Stimulated activated CD4-positive, alpha-beta T cell treated with anti-CD3 and anti-CD28 coated beads, Interleukin-4, amount 100 ng/mL, for 48 hours (primary cell): ENCODE measurements at regions not wholly inside any gene's neighbourhood (a gene's known extent, or its start where the extent isn't known, plus 50 kb on each side); places are given as distances from the start of the nearest gene placed in this dataset.

Experiments used
- DNase-seq, 2 donors: peaks; one replicate each; pipeline ENCODE4 v3.0.0-alpha.2; 2020; ENCODE audit warnings: low read depth in 2 of 2

DNA sequence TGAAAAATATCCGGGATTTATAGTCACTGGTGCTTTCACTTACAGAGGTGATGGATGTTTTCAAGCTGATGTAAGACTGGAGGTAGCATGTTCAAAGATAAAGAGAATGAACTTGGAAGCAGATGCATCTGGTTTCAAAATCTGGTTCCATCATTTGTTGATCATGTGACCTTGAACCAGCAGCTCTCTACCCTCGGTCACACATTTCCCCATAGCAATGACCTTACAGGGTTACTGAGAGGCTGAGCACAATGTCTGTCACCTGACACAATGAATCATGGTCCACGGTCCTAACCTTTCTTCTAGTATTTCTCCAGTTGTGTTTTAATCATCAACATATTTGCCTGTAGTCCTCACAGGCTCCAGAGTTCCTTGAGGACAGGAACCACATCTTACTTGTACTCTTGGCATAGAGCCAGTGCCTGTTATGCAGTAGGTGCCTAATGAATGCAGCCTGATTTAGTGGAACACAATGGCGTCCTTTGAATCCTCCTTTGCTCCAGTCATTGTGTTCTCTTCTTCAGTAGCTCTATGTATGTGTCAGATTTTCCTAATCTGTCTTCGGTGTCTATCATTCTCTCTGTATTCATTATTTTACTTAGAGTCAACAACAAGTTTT lies 667.3 kb downstream of the PTPRU start:
- no peak for DNase-seq

GRCh38 chr1:29901624-29902325 lies 665.5 kb downstream of the PTPRU start:
- no peak for DNase-seq

DNA sequence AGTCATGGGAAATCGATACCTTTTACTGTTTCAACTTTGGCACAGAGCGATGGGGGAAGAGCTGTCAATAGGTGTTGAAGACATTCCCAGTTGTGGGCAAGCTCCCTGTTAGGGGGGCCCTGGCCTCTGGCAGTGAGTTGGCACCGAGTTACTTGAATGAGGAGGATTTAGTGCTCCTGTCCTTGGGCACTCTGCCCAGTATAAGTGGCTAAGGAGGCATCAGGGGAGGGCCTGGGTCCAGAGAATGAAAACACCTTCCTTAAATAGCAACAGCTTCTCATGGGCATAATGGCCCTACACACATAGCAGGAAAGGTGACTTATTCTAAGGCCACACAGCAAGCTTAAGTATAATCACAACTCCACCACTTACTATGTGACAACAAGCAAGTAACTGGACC lies 664.4 kb downstream of the PTPRU start:
- DNase-seq: no peak

DNA sequence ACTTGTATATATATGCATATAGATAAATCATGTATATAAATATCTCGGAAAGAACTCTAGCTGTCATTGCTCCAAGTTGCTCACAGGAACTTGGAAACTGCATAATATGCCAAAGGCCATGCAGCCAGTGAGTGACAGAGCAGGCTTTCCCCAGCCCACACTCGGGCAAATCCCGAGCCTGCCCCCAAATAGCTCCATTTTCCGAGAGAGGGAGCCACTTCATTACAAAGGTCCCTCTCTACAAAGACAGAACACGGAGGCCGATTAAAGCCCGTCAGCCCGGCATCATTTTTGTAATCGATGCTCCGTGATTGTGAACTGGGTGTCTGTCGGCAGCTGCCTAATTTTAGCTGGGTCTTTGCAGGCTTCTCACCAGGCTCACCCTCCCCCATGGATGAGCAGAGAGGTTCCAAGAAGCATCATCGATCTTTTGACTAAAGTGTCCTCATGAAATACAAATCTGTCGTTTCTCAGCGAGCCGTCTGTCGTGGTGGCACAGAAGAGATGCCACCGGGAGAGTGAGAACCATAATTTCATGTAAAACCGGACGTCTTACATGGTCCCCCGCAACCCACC lies 663.9 kb downstream of the PTPRU start:
- DNase-seq: no peak

GRCh38 chr1:29896791-29897714 lies 660.7 kb downstream of the PTPRU start:
- DNase-seq: no peak

GRCh38 chr1:29896300-29896699 lies 660.0 kb downstream of the PTPRU start:
- no peak for DNase-seq

GRCh38 chr1:29895201-29895600 lies 658.9 kb downstream of the PTPRU start:
- DNase-seq: no peak

DNA sequence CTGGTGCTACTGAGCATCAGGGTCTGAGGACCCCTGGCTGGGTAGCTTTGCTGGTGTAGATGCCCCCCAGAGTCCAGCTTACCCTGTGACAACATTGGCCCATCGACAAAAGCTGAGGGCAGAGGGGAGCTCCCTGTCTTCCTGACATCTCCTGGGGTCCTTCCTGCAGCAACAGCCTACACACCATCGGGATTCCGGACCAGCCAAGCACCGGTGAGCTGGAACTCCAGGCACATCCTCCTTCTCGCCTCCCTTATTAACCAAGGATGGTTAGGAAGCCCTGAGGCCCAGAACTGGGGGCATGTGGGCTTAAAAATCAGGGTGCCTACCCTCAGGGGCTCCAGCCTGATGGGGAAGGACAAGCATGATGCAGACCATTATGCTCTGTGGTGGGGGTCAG lies 658.0 kb downstream of the PTPRU start:
- DNase-seq: no peak

- no peak for DNase-seq
These were observed 657.5 kb downstream of the PTPRU start for GRCh38 chr1:29893806-29894205.

GRCh38 chr1:29893046-29893723 lies 656.9 kb downstream of the PTPRU start:
- DNase-seq: no peak

DNA sequence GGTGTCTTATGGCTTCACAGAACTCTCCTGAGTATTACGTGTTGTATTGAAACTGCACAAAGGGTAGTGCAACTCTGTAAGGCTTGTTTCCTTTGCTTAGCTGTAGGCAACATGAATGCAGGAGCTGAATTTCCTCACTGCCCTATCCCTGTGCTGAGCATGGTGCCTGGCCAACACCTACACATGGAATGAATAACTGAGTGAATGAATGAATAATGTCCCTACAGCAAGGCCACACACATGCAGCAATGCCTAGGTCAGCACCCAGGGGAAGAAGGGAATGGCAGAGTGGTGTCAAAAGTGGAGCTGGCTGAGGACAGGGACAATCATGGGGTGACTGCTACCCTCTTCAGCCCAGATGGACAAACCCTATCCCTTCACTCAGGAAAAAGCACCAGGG lies 655.9 kb downstream of the PTPRU start:
- DNase-seq: no peak

- no peak for DNase-seq
These were observed 654.1 kb downstream of the PTPRU start for GRCh38 chr1:29890201-29890959.

DNA sequence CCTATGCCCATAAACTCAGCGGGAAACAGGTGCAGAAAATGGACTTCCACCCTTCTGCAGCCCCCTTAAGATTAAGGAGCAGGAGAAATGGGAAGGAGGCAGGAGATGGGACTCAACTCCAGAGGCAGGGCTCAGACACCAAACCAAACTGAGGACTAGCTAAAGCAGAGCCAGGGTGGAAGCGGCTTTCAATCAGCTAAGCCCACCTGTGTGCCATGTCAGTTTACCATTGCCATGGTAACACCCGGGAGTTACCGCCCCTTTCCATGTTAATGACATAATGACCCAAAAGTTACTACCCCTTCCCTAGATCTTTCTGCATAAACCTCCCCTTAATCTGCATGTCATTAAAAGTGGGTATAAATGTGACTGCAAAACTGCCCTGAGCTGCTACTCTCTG lies 653.5 kb downstream of the PTPRU start:
- DNase-seq: no peak

GRCh38 chr1:29884740-29885139 lies 648.4 kb downstream of the PTPRU start:
- no peak for DNase-seq

DNA sequence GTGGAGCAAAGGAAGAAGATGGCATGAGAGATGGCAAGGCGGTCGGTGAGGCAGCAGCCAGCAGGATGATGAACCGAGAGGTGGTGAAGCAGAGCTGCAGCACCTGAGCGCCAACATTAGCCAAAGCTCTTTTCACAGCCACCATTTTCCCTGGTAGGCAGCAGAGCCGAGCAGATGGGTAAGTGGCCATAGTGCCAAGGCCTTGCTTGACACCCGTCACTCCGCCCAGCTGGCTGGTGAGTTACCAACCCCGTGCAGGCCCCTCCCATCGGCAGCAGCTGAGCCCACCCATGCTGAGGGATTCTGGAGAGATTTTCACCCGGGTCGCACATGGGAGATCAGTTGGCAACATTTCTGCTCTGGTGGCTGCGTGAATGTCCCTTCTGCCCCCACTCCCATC lies 647.7 kb downstream of the PTPRU start:
- DNase-seq: no peak

DNA sequence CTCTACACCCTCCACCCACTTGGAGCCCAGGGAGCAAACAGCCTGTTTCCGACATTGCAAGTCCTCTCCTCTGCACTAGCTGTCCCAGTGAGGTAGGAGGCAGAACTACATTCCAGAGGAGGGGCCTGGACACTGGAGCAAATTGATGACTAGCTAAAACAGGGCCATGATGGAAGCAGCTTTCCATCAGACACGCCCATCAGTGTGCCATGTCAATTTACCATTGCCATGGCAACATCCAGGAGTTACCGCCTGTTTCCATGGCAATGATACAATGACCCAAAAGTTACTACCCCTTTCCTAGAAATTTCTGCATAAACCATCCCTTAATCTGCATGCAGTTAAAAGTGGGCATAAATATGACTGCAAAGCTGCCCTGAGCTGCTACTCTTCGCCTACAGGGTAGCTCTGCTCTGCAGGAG lies 647.1 kb downstream of the PTPRU start:
- no peak for DNase-seq

DNA sequence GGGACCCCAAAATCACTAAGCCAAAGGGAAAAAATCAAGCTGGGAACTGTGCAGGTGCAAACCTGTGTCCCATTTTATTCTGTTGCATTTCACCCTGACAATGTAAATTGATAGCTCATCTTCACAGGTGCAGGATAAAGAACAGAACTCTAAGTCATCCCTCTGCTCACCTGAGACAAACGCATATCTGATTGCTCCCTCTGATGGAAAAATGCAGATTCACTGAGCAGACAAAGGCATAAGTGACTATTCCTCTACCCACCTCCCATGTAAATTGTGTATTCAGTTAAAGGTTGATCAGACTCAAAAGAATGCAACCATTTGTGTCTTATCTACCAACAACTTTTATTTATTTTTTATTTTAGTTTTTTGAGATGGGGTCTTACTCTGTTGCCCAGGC lies 644.2 kb downstream of the PTPRU start:
- no peak for DNase-seq

GRCh38 chr1:29879217-29879616 lies 642.9 kb downstream of the PTPRU start:
- DNase-seq: no peak

DNA sequence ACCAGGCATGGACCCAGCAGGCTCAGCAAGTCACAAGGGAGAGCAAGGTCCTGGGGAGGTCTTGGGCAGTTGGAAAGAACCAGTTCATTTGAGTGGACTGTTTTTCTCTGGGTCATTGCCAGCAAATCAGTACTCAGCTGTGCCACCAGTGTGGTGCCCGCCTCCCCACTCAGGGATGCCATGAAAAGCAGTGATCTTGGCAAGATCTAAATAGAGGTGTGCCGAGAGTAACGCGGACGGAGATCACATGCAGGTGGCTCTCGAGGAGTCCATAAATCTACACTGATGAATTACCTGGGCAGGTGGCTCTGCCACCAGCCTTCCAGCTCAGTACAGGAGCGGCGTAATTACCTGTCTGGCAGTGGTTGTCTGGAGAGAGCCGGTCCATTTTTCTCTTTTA lies 642.2 kb downstream of the PTPRU start:
- no peak for DNase-seq

DNA sequence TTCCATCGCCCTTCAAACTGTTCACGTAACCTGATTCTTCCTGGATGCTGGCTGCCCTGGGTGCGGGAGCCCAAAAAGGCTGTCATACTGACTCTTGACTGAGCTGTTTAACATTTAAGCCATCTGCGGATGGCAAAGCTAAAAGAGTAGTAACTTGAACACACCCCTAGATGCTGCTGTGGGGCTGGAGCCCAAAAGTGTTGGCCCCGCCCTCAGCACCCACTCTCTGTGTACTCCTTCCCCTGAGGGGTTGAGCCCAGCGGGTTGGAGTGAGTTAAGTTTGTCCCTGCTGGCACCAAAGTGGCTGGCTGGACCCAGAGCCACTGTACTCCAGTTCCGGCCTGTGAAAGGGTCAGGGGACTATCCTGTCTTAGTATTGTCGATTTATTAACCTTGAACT lies 640.6 kb downstream of the PTPRU start:
- no peak for DNase-seq

DNA sequence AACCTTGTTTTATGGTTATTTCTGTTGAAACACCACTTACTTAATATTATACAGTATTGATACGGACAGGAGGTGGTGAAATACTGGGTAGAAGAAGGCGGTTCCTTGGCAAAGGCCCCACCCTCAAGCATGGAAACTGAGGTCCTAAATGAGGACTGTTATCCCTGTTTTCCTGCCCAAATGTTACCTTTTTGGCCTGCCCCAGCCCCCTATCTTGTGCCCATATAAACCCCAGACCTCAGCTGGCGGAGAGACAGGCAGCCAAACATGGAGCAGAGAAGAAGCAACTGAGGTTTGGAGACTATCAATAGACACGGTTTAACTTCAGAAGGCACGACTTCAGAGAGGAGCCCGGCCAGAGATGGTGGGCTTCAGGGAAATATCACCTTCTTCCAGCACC lies 640.1 kb downstream of the PTPRU start:
- DNase-seq: no peak
